Stimulated activated CD4-positive, alpha-beta T cell treated with anti-CD3 and anti-CD28 coated beads, TNF-alpha, amount 100 ng/mL, for 48 hours (primary cell): ENCODE measurements at regions not wholly inside any gene's neighbourhood (a gene's known extent, or its start where the extent isn't known, plus 50 kb on each side); places are given as distances from the start of the nearest gene placed in this dataset.

Experiments
- DNase-seq, 3 donors: peaks; one replicate each; pipeline ENCODE4 v3.0.0-alpha.2; 2020; ENCODE audit warnings: low read depth in 3 of 3

DNA sequence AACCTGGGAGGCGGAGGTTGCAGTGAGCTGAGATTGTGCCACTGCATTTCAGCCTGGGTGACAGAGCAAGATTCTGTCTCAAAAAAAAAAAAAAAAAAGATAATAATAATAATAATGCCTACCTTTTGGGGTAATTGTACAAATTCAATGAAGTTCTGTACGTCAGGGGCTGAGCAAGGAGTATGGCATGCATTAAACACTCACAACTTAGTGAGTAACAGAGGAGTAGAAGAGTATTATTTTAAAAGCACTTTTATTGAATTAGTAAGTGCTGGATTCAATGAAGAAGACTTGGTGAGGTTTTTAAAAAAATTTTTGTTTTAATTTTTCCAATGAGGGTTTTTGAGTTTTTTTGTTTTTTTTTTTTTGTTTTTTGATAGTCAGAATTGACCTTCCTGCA lies 783.6 kb upstream of the TBX3 start:
- DNase-seq = no peak

DNA sequence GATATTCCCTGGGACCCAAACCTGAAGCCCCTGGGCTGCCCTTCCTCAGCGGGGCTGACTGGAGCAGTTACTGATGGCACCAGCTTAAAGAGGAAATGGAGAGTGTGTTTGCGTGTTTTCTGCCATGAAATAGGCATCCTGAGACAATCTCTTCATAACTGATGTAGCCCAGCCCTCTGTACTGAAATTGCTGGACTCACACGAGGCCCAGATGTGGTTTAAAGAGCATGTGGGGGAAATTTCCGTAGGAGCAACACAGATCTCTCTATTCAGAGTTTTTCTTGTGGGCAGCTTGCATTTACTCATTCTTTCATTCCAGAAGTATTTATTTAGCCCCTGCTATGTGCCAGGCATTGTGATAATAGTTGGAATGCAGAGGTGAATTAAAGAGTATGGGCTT lies 782.1 kb upstream of the TBX3 start:
- DNase-seq = no peak

GRCh38 chr12:115464661-115465060 lies 780.7 kb upstream of the TBX3 start:
- no peak for DNase-seq

GRCh38 chr12:115464111-115464581 lies 780.2 kb upstream of the TBX3 start:
- no peak for DNase-seq

DNA sequence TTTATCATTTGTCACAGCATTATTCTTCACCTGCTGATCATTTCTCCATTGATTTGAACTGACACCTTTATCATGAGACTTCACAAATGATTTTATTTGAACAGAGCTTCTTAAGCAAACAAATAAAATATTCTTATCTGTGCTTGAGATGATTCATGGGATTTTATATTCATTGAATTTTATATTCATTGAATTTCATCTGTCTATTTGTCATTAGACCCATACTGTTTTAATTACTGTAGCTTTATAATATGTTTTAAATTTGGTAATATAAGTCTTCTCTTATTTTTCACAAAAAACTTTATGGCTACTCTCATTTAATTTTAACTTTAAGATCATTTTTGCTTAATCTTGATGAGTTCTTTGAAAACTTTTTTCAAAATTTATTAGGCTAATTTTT lies 777.4 kb upstream of the TBX3 start:
- no peak for DNase-seq

GRCh38 chr12:115457798-115458197 lies 773.8 kb upstream of the TBX3 start:
- no peak for DNase-seq

DNA sequence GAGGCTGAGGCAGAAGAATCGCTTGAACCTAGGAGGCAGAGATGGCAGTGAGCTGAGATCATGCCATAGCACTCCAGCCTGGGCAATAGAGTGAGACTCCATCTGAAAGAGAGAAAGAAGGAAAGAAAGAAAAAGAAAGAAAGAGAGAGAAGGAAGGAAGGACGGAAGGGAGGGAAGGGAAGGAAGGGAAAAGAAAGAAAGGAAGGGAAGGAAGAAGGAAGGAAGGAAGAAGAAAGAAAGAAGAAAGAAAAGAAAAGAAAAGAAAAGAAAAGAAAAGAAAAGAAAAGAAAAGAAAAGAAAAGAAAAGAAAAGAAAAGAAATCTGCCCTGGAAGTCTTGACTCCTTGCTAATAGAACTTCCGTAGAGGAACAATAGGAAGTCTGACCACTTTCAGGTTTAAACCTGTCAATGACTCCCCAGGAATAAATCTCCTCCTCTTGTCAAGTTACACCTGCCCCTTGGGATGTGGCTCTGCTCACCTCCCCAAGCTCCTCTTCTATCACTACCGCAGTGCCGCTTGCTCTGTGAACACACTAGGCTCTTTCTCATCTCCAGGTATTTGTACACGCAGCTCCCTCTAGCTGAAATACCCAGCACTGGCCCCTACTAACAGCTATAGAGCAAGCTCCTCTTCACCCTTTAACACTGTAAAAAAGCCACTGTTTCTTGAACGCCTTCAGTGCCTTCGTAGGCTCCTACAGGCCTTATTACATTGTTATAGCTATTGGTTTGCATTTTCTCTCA lies 773.1 kb upstream of the TBX3 start:
- no peak for DNase-seq

DNA sequence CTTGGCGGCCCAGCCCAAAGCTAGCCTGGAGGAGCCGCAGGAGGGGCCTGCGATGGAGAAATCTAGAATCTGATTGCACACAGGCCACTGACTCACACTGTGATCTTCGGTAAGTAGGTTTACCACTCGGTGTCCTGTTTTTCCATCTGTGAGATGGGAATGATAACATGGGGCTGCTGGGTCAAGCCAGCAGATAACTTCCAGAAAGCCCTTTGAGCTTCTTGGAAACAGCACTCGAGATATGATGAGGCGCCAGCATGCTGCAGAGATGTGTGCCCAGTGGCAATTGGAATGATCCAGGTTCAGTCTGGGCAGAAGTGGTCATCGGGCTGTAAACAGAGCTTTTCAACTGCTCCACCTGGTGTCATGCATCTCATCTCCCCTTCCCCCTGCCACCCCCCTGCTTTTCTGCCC lies 771.3 kb upstream of the TBX3 start:
- no peak for DNase-seq

DNA sequence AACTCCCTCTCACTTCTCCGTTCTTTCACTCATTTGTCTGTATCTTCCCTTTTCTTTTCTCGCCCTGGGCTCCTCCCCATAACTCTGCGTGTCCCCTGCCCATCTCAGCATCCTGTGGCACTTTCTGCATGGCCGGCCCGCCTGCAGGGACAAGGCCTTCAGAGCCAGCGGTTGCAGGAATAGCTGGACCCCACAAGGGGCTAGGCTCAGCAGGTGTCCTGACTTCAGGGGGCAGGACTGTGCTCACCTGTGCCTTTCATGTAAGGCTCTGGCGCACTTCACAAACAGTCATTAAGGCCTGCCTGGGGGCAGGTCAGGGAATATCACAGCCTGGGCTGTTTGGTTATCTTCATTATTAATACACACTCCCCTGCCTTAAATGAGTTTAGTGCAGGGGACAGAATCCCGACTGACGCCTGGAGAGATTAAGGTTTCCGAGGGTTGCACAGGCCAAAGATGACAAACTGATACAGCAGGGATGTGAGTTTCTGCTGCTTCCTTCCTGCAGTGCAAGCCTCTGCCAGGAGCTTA lies 768.8 kb upstream of the TBX3 start:
- no peak for DNase-seq

GRCh38 chr12:115451780-115452736 lies 768.1 kb upstream of the TBX3 start:
- DNase-seq = no peak

DNA sequence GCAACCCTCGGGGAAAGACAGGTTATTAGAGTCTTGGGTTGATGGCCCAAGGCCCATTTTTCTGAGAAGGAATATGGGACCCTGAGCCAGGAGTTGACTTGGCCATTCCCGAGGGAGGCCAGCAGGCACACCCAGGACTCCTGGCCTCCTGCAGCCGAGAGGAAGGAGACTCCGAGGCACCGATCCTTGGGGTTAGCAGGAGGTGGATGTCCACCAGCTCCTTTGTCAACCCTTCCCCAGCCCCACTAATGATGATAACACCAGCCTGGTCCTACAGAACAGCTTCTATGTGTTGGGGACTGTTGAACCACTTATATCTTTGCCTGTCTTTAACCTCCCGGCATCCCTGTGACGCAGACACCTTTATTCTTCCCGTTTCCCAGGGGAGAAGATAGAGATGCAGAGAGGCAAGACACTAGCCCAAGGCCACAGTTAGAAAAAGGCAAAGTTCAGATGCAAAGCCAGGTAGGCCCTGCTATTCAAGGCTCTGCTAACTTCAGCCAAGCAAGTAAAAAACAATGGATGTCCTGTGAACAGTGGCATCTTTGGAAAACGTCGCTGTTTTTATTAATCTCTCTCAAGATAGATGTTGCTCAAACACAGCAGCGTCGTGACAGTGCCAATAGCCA lies 767.3 kb upstream of the TBX3 start:
- DNase-seq = no peak

GRCh38 chr12:115450710-115451109 lies 766.7 kb upstream of the TBX3 start:
- DNase-seq = no peak

GRCh38 chr12:115450017-115450416 lies 766.0 kb upstream of the TBX3 start:
- no peak for DNase-seq

- DNase-seq = no peak
Observed at GRCh38 chr12:115449526-115449925, 765.6 kb upstream of the TBX3 start.

DNA sequence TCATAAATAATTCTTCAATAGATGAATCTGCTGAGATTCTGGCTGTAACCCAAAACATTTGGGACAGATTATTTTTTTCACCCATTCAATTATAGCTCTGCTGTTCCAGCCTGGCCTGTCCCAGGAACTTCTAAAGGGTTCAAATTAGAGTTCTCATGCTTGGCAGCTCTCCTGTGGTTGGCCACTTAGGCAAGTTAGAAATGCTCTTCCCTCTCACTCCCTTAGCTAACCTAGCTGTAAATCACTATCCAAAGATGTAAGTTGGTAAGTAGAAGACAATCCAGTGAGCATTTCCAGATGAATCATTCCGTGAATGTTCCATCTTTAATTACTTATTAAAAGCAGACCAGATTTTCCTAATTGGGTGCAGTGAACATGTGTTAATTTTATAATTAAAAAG lies 760.4 kb upstream of the TBX3 start:
- DNase-seq = no peak

GRCh38 chr12:115443351-115443938 lies 759.5 kb upstream of the TBX3 start:
- no peak for DNase-seq

- DNase-seq = no peak
Observed at GRCh38 chr12:115440438-115440837, 756.5 kb upstream of the TBX3 start.

GRCh38 chr12:115439008-115439601 lies 755.1 kb upstream of the TBX3 start:
- no peak for DNase-seq

GRCh38 chr12:115438314-115438713 lies 754.3 kb upstream of the TBX3 start:
- DNase-seq = no peak

DNA sequence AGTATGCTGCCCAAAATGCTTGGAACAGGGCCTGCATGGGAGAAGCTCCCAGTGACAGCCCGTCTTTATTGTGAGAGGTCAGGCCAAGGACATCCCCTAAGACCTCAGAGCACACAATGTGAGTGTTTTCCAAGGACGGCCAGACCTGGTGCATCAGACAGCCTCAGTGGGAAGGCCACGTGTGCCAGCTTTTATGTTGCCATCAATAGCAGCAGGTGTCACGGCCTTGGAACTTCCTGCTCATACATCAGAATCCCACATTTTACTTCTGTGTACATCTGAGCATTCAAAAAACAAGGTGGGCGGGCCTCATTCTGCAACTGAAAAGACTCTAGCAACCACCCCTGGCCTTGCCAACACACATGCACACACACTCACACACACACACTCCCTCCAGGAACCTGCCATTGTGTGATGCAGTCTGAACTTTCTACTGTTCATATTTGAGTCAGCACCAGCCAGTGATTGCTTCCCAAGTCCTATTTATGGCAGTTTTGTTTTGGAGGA lies 753.1 kb upstream of the TBX3 start:
- no peak for DNase-seq

GRCh38 chr12:115433014-115433634 lies 749.1 kb upstream of the TBX3 start:
- DNase-seq = no peak
